WTC11 (cell line): ENCODE measurements at regions not wholly inside any gene's neighbourhood (a gene's known extent, or its start where the extent isn't known, plus 50 kb on each side); places are given as distances from the start of the nearest gene placed in this dataset.

Experiments
- ATAC-seq: fragments of 200-7000 bp; cut with Tn5 transposase; 2 replicates; pipeline ENCODE4 v1.10.0; 2021; ENCODE audit warnings: mild to moderate bottlenecking, moderate library complexity
- CTCF ChIA-PET: fragments of 300-600 bp; sonication (Branson Sonifier 250); formaldehyde crosslinking; loops from one replicate; lab custom pipeline; 2021; ENCODE audit warnings: antibody characterized with exemption; lab: Charles Lee
- POLR2A ChIA-PET: fragments of 350-600 bp; sonication (Branson Sonifier 250); formaldehyde crosslinking; loops from one replicate; lab custom pipeline; 2021; ENCODE audit warnings: antibody characterized with exemption; lab: Charles Lee
- DNase-seq: peaks from one replicate; pipeline ENCODE4 v3.0.0; 2021; ENCODE audit warnings: low spot score
- H3K27ac Mint-ChIP-seq: 2 replicates; pipeline ENCODE4 v1.8.0; 2021; ENCODE audit warnings: mixed read lengths
- H3K27me3 Mint-ChIP-seq: 2 replicates; pipeline ENCODE4 v1.8.0; 2021; ENCODE audit warnings: low read depth, mild to moderate bottlenecking, moderate library complexity, mixed read lengths
- H3K36me3 Mint-ChIP-seq: 2 replicates; pipeline ENCODE4 v1.8.0; 2021; ENCODE audit warnings: mixed read lengths
- H3K4me1 Mint-ChIP-seq: 2 replicates; pipeline ENCODE4 v1.8.0; 2022; ENCODE audit warnings: mixed read lengths
- H3K4me3 Mint-ChIP-seq: 2 replicates; pipeline ENCODE4 v1.8.0; 2021; ENCODE audit warnings: mild to moderate bottlenecking, moderate library complexity, mixed read lengths
- H3K9me3 Mint-ChIP-seq: 2 replicates; pipeline ENCODE4 v1.8.0; 2021; ENCODE audit warnings: mixed read lengths
- E2F1 ChIP-seq: sonication (generic); formaldehyde crosslinking; IDR thresholded peaks from 2 replicates; pipeline ENCODE4 v1.8.0; 2022; ENCODE audit warnings: mild to moderate bottlenecking, missing genetic modification reagents
- FOXJ3 ChIP-seq: sonication (generic); formaldehyde crosslinking; IDR thresholded peaks from 2 replicates; pipeline ENCODE4 v1.9.0; 2021; ENCODE audit warnings: missing genetic modification reagents, mild to moderate bottlenecking, borderline replicate concordance
- GRHL2 ChIP-seq: fragments of 250-450 bp; sonication (Bioruptor Pico); IDR thresholded peaks from 2 replicates; pipeline ENCODE4 v1.8.0; 2022; ENCODE audit warnings: mild to moderate bottlenecking, moderate library complexity; ENCODE audit not compliant: insufficient replicate concordance, severe bottlenecking
- JAZF1 ChIP-seq: fragments of 250-450 bp; sonication (Bioruptor Pico); IDR thresholded peaks from 2 replicates; pipeline ENCODE4 v1.9.0; 2021; ENCODE audit warnings: moderate library complexity, mild to moderate bottlenecking, inconsistent platforms
- MXD4 ChIP-seq: fragments of 250-450 bp; sonication (Bioruptor Pico); IDR thresholded peaks from 2 replicates; pipeline ENCODE4 v1.8.0; 2021; ENCODE audit warnings: mild to moderate bottlenecking, moderate library complexity, borderline replicate concordance
- SMAD3 ChIP-seq: sonication (generic); formaldehyde crosslinking; IDR thresholded peaks from 2 replicates; pipeline ENCODE4 v1.8.0; 2022; ENCODE audit warnings: missing genetic modification reagents, mild to moderate bottlenecking, borderline replicate concordance
- SOX15 ChIP-seq: fragments of 250-450 bp; sonication (Bioruptor Pico); IDR thresholded peaks from 2 replicates; pipeline ENCODE4 v1.9.0; 2021; ENCODE audit warnings: mild to moderate bottlenecking
- USF1 ChIP-seq: sonication (generic); formaldehyde crosslinking; IDR thresholded peaks from 2 replicates; pipeline ENCODE4 v1.8.0; 2022; ENCODE audit warnings: mild to moderate bottlenecking, missing genetic modification reagents
- ZNF416 ChIP-seq: fragments of 250-450 bp; sonication (Bioruptor Pico); IDR thresholded peaks from 2 replicates; pipeline ENCODE4 v1.9.0; 2021; ENCODE audit warnings: mild to moderate bottlenecking, inconsistent platforms
- TF ChIP-seq, protein P1 (sequence below): sonication (generic); formaldehyde crosslinking; IDR thresholded peaks from 2 replicates; pipeline ENCODE4 v1.8.0; 2022; ENCODE audit warnings: mild to moderate bottlenecking, missing genetic modification reagents
- TF ChIP-seq, protein P2 (sequence below): fragments of 250-450 bp; sonication (Bioruptor Pico); conservative IDR thresholded peaks from 2 replicates; pipeline ENCODE4 v1.9.0; 2021; ENCODE audit warnings: mild to moderate bottlenecking
- TF ChIP-seq, protein P3 (sequence below): sonication (generic); formaldehyde crosslinking; IDR thresholded peaks from 2 replicates; pipeline ENCODE4 v1.8.0; 2023; ENCODE audit warnings: mild to moderate bottlenecking, missing genetic modification reagents
- TF ChIP-seq, protein P4 (sequence below): sonication (generic); formaldehyde crosslinking; IDR thresholded peaks from 2 replicates; pipeline ENCODE4 v1.8.1; 2023; ENCODE audit warnings: mild to moderate bottlenecking, missing genetic modification reagents
- TF ChIP-seq, protein P5 (sequence below): sonication (generic); formaldehyde crosslinking; IDR thresholded peaks from 2 replicates; pipeline ENCODE4 v1.8.1; 2023; ENCODE audit warnings: mild to moderate bottlenecking, missing genetic modification reagents, borderline replicate concordance

DNA sequence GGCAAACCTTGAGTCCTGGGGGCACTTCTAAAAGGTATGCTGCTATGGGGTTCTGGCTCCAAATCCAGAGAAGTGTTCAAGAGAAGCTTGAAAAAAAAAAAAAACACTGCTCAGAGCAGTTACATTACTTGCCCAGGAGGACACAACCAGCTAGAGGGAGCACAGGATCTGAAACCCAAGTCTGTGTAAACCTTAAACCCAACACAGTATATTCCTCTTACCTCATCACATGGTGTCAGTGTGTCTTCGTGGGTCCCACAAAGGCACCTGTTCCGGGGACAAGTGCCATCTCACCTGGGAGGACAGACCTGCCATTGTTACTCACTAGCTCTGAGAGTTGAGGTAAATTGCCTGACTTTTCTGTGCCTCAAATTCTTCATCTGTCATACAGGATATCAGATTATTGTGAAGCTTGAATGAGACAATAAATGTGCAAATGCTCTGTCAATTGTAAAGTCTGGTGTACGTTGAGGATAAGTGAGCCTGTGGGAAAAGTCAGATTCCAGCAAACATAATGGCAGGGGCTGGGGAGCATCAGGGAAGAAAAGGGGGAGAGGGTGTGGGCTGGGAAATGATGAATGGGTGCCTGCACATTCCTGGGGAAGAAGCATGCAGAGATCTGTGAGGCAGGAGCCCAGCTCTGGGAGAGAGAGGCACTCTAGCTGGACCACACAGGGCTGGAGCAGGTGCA is 170.4 kb upstream of the ZC3H12A start:
- TF ChIP-seq E2F1 (no peak), SOX15 (CRISPR knock-in tag) (no peak), ZNF416 (CRISPR knock-in tag) (no peak), USF1 (CRISPR knock-in tag) (no peak)
- TF ChIP-seq, protein P1, sequence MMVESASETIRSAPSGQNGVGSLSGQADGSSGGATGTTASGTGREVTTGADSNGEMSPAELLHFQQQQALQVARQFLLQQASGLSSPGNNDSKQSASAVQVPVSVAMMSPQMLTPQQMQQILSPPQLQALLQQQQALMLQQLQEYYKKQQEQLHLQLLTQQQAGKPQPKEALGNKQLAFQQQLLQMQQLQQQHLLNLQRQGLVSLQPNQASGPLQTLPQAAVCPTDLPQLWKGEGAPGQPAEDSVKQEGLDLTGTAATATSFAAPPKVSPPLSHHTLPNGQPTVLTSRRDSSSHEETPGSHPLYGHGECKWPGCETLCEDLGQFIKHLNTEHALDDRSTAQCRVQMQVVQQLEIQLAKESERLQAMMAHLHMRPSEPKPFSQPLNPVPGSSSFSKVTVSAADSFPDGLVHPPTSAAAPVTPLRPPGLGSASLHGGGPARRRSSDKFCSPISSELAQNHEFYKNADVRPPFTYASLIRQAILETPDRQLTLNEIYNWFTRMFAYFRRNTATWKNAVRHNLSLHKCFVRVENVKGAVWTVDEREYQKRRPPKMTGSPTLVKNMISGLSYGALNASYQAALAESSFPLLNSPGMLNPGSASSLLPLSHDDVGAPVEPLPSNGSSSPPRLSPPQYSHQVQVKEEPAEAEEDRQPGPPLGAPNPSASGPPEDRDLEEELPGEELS, result no peak
- TF ChIP-seq, protein P2, sequence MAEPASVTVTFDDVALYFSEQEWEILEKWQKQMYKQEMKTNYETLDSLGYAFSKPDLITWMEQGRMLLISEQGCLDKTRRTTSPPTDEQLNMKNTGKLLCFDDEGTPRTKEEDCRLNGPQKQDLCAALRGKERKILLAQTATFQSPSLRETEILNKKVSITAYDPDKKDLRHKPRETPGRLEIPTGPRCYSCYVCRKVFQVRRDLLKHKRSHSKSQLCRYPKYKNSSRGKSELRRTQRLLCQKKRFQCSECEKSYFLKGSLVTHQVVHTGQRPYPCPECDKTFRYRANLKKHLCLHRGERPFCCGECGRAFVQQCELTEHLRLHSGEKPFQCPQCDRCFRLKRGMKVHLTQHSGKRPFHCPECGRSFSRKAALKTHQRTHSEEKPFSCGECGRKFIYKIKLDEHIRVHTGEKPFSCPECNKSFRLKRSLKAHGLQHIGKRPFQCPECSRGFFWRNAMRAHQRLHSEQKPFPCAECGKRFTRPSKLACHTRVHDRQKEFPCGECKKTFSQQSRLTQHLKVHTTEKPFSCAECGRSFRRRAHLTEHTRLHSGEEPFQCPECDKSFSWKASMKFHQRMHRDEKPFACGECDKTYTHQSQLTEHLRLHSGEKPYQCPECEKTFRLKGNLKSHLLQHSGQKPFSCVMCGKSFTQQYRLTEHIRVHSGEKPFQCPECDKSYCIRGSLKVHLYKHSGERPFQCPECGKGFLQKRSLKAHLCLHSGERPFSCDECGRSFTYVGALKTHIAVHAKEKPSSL, result no peak
- TF ChIP-seq, protein P3, sequence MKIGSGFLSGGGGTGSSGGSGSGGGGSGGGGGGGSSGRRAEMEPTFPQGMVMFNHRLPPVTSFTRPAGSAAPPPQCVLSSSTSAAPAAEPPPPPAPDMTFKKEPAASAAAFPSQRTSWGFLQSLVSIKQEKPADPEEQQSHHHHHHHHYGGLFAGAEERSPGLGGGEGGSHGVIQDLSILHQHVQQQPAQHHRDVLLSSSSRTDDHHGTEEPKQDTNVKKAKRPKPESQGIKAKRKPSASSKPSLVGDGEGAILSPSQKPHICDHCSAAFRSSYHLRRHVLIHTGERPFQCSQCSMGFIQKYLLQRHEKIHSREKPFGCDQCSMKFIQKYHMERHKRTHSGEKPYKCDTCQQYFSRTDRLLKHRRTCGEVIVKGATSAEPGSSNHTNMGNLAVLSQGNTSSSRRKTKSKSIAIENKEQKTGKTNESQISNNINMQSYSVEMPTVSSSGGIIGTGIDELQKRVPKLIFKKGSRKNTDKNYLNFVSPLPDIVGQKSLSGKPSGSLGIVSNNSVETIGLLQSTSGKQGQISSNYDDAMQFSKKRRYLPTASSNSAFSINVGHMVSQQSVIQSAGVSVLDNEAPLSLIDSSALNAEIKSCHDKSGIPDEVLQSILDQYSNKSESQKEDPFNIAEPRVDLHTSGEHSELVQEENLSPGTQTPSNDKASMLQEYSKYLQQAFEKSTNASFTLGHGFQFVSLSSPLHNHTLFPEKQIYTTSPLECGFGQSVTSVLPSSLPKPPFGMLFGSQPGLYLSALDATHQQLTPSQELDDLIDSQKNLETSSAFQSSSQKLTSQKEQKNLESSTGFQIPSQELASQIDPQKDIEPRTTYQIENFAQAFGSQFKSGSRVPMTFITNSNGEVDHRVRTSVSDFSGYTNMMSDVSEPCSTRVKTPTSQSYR (CRISPR knock-in tag), result no peak
- no peak overlapping the region for H3K4me3 Mint-ChIP-seq
- no peak for DNase-seq
- H3K36me3 Mint-ChIP-seq, result no peaks in the 10 kb centered on the region
- ATAC-seq, result no peak
- peaks cover 21% of the 10 kb centered on the region for H3K4me1 Mint-ChIP-seq
- H3K27ac Mint-ChIP-seq, result no peak overlapping the region
- H3K27me3 Mint-ChIP-seq, result peaks cover 7% of the 10 kb centered on the region
- ChIA-PET POLR2A (no interaction called here), CTCF (interaction anchor here (0.9 to 2.9 kb wide), 4 partner anchors 11 to 214 kb away, joined by 3 to 9 read pairs (median 4); no protein-coding TSS in a partner anchor)
- no peaks in the 10 kb centered on the region for H3K9me3 Mint-ChIP-seq

- ATAC-seq, result no peak
- CTCF ChIA-PET, result interaction anchor here (2.9 kb wide), 1 partner anchor 11 kb away, joined by 9 read pairs; no protein-coding TSS in a partner anchor
- TF ChIP-seq FOXJ3 (CRISPR knock-in tag) (no peak), MXD4 (no peak), GRHL2 (CRISPR knock-in tag) (no peak), SMAD3 (CRISPR knock-in tag) (no peak), JAZF1 (CRISPR knock-in tag) (no peak)
- TF ChIP-seq, protein P4, sequence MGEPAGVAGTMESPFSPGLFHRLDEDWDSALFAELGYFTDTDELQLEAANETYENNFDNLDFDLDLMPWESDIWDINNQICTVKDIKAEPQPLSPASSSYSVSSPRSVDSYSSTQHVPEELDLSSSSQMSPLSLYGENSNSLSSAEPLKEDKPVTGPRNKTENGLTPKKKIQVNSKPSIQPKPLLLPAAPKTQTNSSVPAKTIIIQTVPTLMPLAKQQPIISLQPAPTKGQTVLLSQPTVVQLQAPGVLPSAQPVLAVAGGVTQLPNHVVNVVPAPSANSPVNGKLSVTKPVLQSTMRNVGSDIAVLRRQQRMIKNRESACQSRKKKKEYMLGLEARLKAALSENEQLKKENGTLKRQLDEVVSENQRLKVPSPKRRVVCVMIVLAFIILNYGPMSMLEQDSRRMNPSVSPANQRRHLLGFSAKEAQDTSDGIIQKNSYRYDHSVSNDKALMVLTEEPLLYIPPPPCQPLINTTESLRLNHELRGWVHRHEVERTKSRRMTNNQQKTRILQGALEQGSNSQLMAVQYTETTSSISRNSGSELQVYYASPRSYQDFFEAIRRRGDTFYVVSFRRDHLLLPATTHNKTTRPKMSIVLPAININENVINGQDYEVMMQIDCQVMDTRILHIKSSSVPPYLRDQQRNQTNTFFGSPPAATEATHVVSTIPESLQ (CRISPR knock-in tag), result no peak
- TF ChIP-seq, protein P3 (CRISPR knock-in tag), result no peak
- TF ChIP-seq, protein P5, sequence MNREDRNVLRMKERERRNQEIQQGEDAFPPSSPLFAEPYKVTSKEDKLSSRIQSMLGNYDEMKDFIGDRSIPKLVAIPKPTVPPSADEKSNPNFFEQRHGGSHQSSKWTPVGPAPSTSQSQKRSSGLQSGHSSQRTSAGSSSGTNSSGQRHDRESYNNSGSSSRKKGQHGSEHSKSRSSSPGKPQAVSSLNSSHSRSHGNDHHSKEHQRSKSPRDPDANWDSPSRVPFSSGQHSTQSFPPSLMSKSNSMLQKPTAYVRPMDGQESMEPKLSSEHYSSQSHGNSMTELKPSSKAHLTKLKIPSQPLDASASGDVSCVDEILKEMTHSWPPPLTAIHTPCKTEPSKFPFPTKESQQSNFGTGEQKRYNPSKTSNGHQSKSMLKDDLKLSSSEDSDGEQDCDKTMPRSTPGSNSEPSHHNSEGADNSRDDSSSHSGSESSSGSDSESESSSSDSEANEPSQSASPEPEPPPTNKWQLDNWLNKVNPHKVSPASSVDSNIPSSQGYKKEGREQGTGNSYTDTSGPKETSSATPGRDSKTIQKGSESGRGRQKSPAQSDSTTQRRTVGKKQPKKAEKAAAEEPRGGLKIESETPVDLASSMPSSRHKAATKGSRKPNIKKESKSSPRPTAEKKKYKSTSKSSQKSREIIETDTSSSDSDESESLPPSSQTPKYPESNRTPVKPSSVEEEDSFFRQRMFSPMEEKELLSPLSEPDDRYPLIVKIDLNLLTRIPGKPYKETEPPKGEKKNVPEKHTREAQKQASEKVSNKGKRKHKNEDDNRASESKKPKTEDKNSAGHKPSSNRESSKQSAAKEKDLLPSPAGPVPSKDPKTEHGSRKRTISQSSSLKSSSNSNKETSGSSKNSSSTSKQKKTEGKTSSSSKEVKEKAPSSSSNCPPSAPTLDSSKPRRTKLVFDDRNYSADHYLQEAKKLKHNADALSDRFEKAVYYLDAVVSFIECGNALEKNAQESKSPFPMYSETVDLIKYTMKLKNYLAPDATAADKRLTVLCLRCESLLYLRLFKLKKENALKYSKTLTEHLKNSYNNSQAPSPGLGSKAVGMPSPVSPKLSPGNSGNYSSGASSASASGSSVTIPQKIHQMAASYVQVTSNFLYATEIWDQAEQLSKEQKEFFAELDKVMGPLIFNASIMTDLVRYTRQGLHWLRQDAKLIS (CRISPR knock-in tag), result no peak
Observed at GRCh38 chr1:37305108-37305507, 169.3 kb upstream of the ZC3H12A start.

More at GRCh38 chr1:37305108-37305507, 169.3 kb upstream of the ZC3H12A start:
- H3K9me3 Mint-ChIP-seq, result no peaks in the 10 kb centered on the region
- peaks cover 24% of the 10 kb centered on the region for H3K4me1 Mint-ChIP-seq
- DNase-seq, result no peak
- H3K27me3 Mint-ChIP-seq, result peaks cover 10% of the 10 kb centered on the region
- no peak overlapping the region for H3K4me3 Mint-ChIP-seq
- no peak overlapping the region for H3K27ac Mint-ChIP-seq
- POLR2A ChIA-PET, result no interaction called here
- H3K36me3 Mint-ChIP-seq, result no peaks in the 10 kb centered on the region
